GM12878 (cell line): ENCODE measurements at regions not wholly inside any gene's neighbourhood (a gene's known extent, or its start where the extent isn't known, plus 50 kb on each side); places are given as distances from the start of the nearest gene placed in this dataset.

ENCODE experiments used
- BHLHE40 ChIP-seq, 2 experiments: fragments of 450-650 bp in 1 of 2; IDR thresholded peaks; 2 replicates each; pipeline ENCODE4 v1.6.1; 2011 to 2017; ENCODE audit warnings: low read depth in 2 of 2, borderline replicate concordance in 1 of 2, improper control_type of control experiment in 1 of 2, low read length in 1 of 2, mild to moderate bottlenecking in 1 of 2
- DPF2 ChIP-seq: fragments of 450-650 bp; IDR thresholded peaks from 2 replicates; pipeline ENCODE4 v1.6.1; 2017; ENCODE audit warnings: mild to moderate bottlenecking
- EGR1 ChIP-seq, 2 experiments: IDR thresholded peaks; 1 replicate in 1 of 2; 2 replicates in 1 of 2; pipeline ENCODE4 v1.6.1; 2011 to 2012; ENCODE audit warnings: low read depth in 2 of 2, low read length in 2 of 2, borderline replicate concordance in 1 of 2, mild to moderate bottlenecking in 1 of 2, moderate library complexity in 1 of 2
- POLR2A ChIP-seq: IDR thresholded peaks from 2 replicates; pipeline ENCODE4 v1.6.1; 2011; ENCODE audit warnings: low read depth, mild to moderate bottlenecking, low read length
- TF ChIP-seq, protein P1 (sequence below), 3 experiments: IDR thresholded peaks in 2 of 3; conservative IDR thresholded peaks in 1 of 3; 2 replicates each; pipeline ENCODE4 v1.5.1; 2011; ENCODE audit warnings: low read depth in 3 of 3, low read length in 3 of 3, mild to moderate bottlenecking in 3 of 3, control low read depth in 2 of 3, moderate library complexity in 2 of 3, inconsistent platforms in 1 of 3, mixed read lengths in 1 of 3; ENCODE audit not compliant: control insufficient read depth in 2 of 3, insufficient read depth in 1 of 3; ENCODE audit errors: extremely low read depth in 1 of 3

- TF ChIP-seq, protein P1, sequence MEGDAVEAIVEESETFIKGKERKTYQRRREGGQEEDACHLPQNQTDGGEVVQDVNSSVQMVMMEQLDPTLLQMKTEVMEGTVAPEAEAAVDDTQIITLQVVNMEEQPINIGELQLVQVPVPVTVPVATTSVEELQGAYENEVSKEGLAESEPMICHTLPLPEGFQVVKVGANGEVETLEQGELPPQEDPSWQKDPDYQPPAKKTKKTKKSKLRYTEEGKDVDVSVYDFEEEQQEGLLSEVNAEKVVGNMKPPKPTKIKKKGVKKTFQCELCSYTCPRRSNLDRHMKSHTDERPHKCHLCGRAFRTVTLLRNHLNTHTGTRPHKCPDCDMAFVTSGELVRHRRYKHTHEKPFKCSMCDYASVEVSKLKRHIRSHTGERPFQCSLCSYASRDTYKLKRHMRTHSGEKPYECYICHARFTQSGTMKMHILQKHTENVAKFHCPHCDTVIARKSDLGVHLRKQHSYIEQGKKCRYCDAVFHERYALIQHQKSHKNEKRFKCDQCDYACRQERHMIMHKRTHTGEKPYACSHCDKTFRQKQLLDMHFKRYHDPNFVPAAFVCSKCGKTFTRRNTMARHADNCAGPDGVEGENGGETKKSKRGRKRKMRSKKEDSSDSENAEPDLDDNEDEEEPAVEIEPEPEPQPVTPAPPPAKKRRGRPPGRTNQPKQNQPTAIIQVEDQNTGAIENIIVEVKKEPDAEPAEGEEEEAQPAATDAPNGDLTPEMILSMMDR (IDR thresholded peaks at IDR 0.05 in 2 of 3, conservative IDR thresholded peaks at IDR 0.05 in 1 of 3; ENCODE audit: control insufficient read depth in 2 of 3, extremely low read depth in 1 of 3, insufficient read depth in 1 of 3, low read depth in 3 of 3, low read length in 3 of 3): no peak
- TF ChIP-seq DPF2 (no peak), POLR2A (no peak), BHLHE40 (IDR thresholded peaks at IDR 0.05; ENCODE audit: borderline replicate concordance in 1 of 2, low read depth in 2 of 2, low read length in 1 of 2) (no peak), EGR1 (IDR thresholded peaks at IDR 0.05; ENCODE audit: borderline replicate concordance in 1 of 2, low read depth in 2 of 2, low read length in 2 of 2) (no peak)
These were observed 136.0 kb downstream of the ENGASE start for GRCh38 chr17:79210638-79211037.
